ENCODE measurements at regions not wholly inside any gene's neighbourhood (a gene's known extent, or its start where the extent isn't known, plus 50 kb on each side); places are given as distances from the start of the nearest gene placed in this dataset.

GRCh38 chr18:78123926-78124797 is 855.5 kb upstream of the SALL3 start:
- Histone ChIP-seq H3K36me3 (ENCODE audit: insufficient read depth, low read depth, low read length) (no peaks in the 10 kb centered on the region), H3K27me3 (ENCODE audit: insufficient read depth, low read length) (no peaks in the 10 kb centered on the region), H3K9ac (ENCODE audit: low read depth, low read length) (no peak overlapping the region), H3K27ac (ENCODE audit: low read length) (no peak overlapping the region), H3K4me3 (ENCODE audit: low read length) (no peak overlapping the region), H3K9me3 (ENCODE audit: insufficient read depth, low read depth, low read length) (no peaks in the 10 kb centered on the region), H3K4me1 (ENCODE audit: insufficient read depth, low read length) (no peaks in the 10 kb centered on the region)

- Histone ChIP-seq H3K9ac (ENCODE audit: low read depth, low read length) (no peak overlapping the region), H3K27me3 (ENCODE audit: insufficient read depth, low read length) (no peaks in the 10 kb centered on the region; the same call in 1 of the 2 replicates), H3K27ac (ENCODE audit: low read length) (no peak overlapping the region), H3K36me3 (ENCODE audit: insufficient read depth, low read depth, low read length) (no peaks in the 10 kb centered on the region), H3K9me3 (ENCODE audit: insufficient read depth, low read depth, low read length) (no peaks in the 10 kb centered on the region), H3K4me1 (ENCODE audit: insufficient read depth, low read length) (no peaks in the 10 kb centered on the region), H3K4me3 (ENCODE audit: low read length) (no peak overlapping the region)
Measured at GRCh38 chr18:78125206-78125896, 854.3 kb upstream of the SALL3 start.

- H3K27ac ChIP-seq (ENCODE audit: low read length): no peak overlapping the region
- no peaks in the 10 kb centered on the region; the same call in 1 of the 2 replicates for H3K27me3 ChIP-seq (ENCODE audit: insufficient read depth, low read length)
- no peaks in the 10 kb centered on the region for H3K4me1 ChIP-seq (ENCODE audit: insufficient read depth, low read length)
- H3K9me3 ChIP-seq (ENCODE audit: insufficient read depth, low read depth, low read length): no peaks in the 10 kb centered on the region
- H3K4me3 ChIP-seq (ENCODE audit: low read length): no peak overlapping the region
- no peak overlapping the region for H3K9ac ChIP-seq (ENCODE audit: low read depth, low read length)
- H3K36me3 ChIP-seq (ENCODE audit: insufficient read depth, low read depth, low read length): no peaks in the 10 kb centered on the region
Measured at GRCh38 chr18:78126106-78126505, 853.5 kb upstream of the SALL3 start.

GRCh38 chr18:78126536-78126935 is 853.1 kb upstream of the SALL3 start:
- Histone ChIP-seq H3K9me3 (ENCODE audit: insufficient read depth, low read depth, low read length) (no peaks in the 10 kb centered on the region), H3K4me3 (ENCODE audit: low read length) (no peak overlapping the region), H3K27ac (ENCODE audit: low read length) (no peak overlapping the region), H3K9ac (ENCODE audit: low read depth, low read length) (no peak overlapping the region), H3K36me3 (ENCODE audit: insufficient read depth, low read depth, low read length) (no peaks in the 10 kb centered on the region), H3K4me1 (ENCODE audit: insufficient read depth, low read length) (no peaks in the 10 kb centered on the region), H3K27me3 (ENCODE audit: insufficient read depth, low read length) (no peaks in the 10 kb centered on the region; the same call in 1 of the 2 replicates)

- Histone ChIP-seq H3K4me1 (ENCODE audit: insufficient read depth, low read length) (no peaks in the 10 kb centered on the region), H3K27me3 (ENCODE audit: insufficient read depth, low read length) (no peaks in the 10 kb centered on the region; the same call in 1 of the 2 replicates), H3K4me3 (ENCODE audit: low read length) (no peak overlapping the region), H3K9me3 (ENCODE audit: insufficient read depth, low read depth, low read length) (no peaks in the 10 kb centered on the region), H3K9ac (ENCODE audit: low read depth, low read length) (no peak overlapping the region), H3K36me3 (ENCODE audit: insufficient read depth, low read depth, low read length) (no peaks in the 10 kb centered on the region), H3K27ac (ENCODE audit: low read length) (no peak overlapping the region)
Measured at GRCh38 chr18:78127041-78127440, 852.6 kb upstream of the SALL3 start.

GRCh38 chr18:78128004-78128403 is 851.6 kb upstream of the SALL3 start:
- H3K27ac ChIP-seq (ENCODE audit: low read length): no peak overlapping the region
- no peaks in the 10 kb centered on the region; the same call in 1 of the 2 replicates for H3K27me3 ChIP-seq (ENCODE audit: insufficient read depth, low read length)
- no peak overlapping the region for H3K4me3 ChIP-seq (ENCODE audit: low read length)
- H3K36me3 ChIP-seq (ENCODE audit: insufficient read depth, low read depth, low read length): no peaks in the 10 kb centered on the region
- H3K4me1 ChIP-seq (ENCODE audit: insufficient read depth, low read length): no peaks in the 10 kb centered on the region
- no peak overlapping the region for H3K9ac ChIP-seq (ENCODE audit: low read depth, low read length)
- H3K9me3 ChIP-seq (ENCODE audit: insufficient read depth, low read depth, low read length): no peaks in the 10 kb centered on the region

GRCh38 chr18:78129260-78129659 is 850.4 kb upstream of the SALL3 start:
- Histone ChIP-seq H3K9ac (ENCODE audit: low read depth, low read length) (no peak overlapping the region), H3K4me1 (ENCODE audit: insufficient read depth, low read length) (no peaks in the 10 kb centered on the region), H3K27me3 (ENCODE audit: insufficient read depth, low read length) (no peaks in the 10 kb centered on the region; the same call in 1 of the 2 replicates), H3K36me3 (ENCODE audit: insufficient read depth, low read depth, low read length) (no peaks in the 10 kb centered on the region), H3K9me3 (ENCODE audit: insufficient read depth, low read depth, low read length) (no peaks in the 10 kb centered on the region), H3K4me3 (ENCODE audit: low read length) (no peak overlapping the region), H3K27ac (ENCODE audit: low read length) (no peak overlapping the region)

GRCh38 chr18:78130232-78131195 is 849.1 kb upstream of the SALL3 start:
- H3K4me1 ChIP-seq (ENCODE audit: insufficient read depth, low read length): no peaks in the 10 kb centered on the region
- no peaks in the 10 kb centered on the region; the same call in 1 of the 2 replicates for H3K27me3 ChIP-seq (ENCODE audit: insufficient read depth, low read length)
- no peaks in the 10 kb centered on the region for H3K36me3 ChIP-seq (ENCODE audit: insufficient read depth, low read depth, low read length)
- no peak overlapping the region for H3K9ac ChIP-seq (ENCODE audit: low read depth, low read length)
- H3K9me3 ChIP-seq (ENCODE audit: insufficient read depth, low read depth, low read length): no peaks in the 10 kb centered on the region
- no peak overlapping the region for H3K27ac ChIP-seq (ENCODE audit: low read length)
- H3K4me3 ChIP-seq (ENCODE audit: low read length): no peak overlapping the region

- no peaks in the 10 kb centered on the region; the same call in 1 of the 2 replicates for H3K9me3 ChIP-seq (ENCODE audit: insufficient read depth, low read depth, low read length)
Measured at GRCh38 chr18:78133729-78134128, 845.9 kb upstream of the SALL3 start.

GRCh38 chr18:78136986-78137385 is 842.6 kb upstream of the SALL3 start:
- peaks cover 26% of the 10 kb centered on the region; the same call in 1 of the 2 replicates for H3K27me3 ChIP-seq (ENCODE audit: insufficient read depth, low read length)
- H3K4me3 ChIP-seq (ENCODE audit: low read length): no peak overlapping the region
- no peaks in the 10 kb centered on the region; the same call in 1 of the 2 replicates for H3K9me3 ChIP-seq (ENCODE audit: insufficient read depth, low read depth, low read length)
- H3K36me3 ChIP-seq (ENCODE audit: insufficient read depth, low read depth, low read length): no peaks in the 10 kb centered on the region
- peaks cover 11% of the 10 kb centered on the region; the same call in 1 of the 2 replicates for H3K4me1 ChIP-seq (ENCODE audit: insufficient read depth, low read length)
- H3K9ac ChIP-seq (ENCODE audit: low read depth, low read length): no peak overlapping the region
- no peak overlapping the region for H3K27ac ChIP-seq (ENCODE audit: low read length)

More at GRCh38 chr18:78133729-78134128, 845.9 kb upstream of the SALL3 start:
- Histone ChIP-seq H3K4me1 (ENCODE audit: insufficient read depth, low read length) (peaks cover 3% of the 10 kb centered on the region; the same call in 1 of the 2 replicates), H3K27ac (ENCODE audit: low read length) (no peak overlapping the region), H3K4me3 (ENCODE audit: low read length) (no peak overlapping the region), H3K27me3 (ENCODE audit: insufficient read depth, low read length) (peaks cover 15% of the 10 kb centered on the region; the same call in 1 of the 2 replicates), H3K9ac (ENCODE audit: low read depth, low read length) (no peak overlapping the region), H3K36me3 (ENCODE audit: insufficient read depth, low read depth, low read length) (no peaks in the 10 kb centered on the region)

GRCh38 chr18:78138983-78139496 is 840.6 kb upstream of the SALL3 start:
- H3K27me3 ChIP-seq (ENCODE audit: insufficient read depth, low read length): peaks cover 26% of the 10 kb centered on the region; the same call in 1 of the 2 replicates
- H3K36me3 ChIP-seq (ENCODE audit: insufficient read depth, low read depth, low read length): no peaks in the 10 kb centered on the region
- no peaks in the 10 kb centered on the region; the same call in 1 of the 2 replicates for H3K9me3 ChIP-seq (ENCODE audit: insufficient read depth, low read depth, low read length)
- no peak overlapping the region for H3K9ac ChIP-seq (ENCODE audit: low read depth, low read length)
- H3K4me3 ChIP-seq (ENCODE audit: low read length): no peak overlapping the region
- H3K4me1 ChIP-seq (ENCODE audit: insufficient read depth, low read length): peaks cover 11% of the 10 kb centered on the region; the same call in 1 of the 2 replicates
- no peak overlapping the region for H3K27ac ChIP-seq (ENCODE audit: low read length)
